IPS-NIHi7 (cell line): ENCODE measurements at regions not wholly inside any gene's neighbourhood (a gene's known extent, or its start where the extent isn't known, plus 50 kb on each side); places are given as distances from the start of the nearest gene placed in this dataset.
A peak's percentile ranks its signal among the peaks of the same experiment; 100 is the strongest.

ENCODE experiments used
- DNase-seq: peaks from one replicate; pipeline ENCODE4 v3.0.0; 2012; ENCODE audit warnings: mixed read lengths; ENCODE audit errors: extremely low spot score

DNA sequence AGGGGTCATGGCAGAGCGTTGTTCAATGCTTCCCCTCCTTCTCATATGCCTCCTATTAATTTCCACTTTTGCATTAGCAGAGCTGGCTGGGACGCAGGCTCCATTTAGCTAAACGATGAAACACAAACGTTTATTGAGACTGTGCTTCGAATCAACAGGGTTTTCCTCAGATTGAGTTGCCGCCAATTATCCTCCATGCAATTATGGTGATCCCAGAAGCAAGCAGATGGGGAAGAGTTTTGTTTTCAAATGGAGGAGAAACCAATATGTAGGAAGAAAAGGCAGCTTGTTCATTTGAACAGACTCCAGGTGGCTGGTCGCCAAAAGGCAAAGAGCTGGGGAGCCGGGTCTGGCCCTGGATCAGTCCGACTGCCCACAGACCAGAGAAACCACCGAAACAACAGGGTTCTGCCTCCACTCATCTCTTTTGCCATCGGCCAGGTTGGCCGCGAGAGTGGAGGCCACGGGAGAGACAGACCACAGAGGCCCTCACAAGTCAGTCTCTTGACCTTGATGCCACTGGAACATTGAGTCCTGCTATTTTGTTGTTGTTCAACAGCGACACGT lies 184.8 kb downstream of the GBA3 start:
- no peak for DNase-seq

DNA sequence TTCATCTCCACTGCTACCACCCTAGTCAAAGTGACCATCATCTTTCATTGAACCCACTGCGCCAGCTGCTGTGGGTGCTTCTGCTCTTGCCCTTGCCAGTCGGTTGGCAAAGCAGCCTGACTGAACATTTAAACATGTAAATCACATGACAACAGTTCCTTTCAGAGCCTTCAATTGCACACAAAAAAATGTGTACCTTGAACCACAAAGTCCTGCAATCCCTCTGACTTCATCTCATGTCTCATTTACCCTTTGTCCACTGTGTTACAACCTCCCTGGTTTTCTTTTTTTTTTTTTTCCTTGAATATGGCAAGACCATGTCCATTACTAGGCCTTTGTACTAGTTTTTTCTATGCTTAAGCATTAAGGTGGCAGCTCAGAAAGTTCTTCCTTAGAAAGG lies 183.5 kb downstream of the GBA3 start:
- DNase-seq = no peak

GRCh38 chr4:22875587-22876257 lies 183.0 kb downstream of the GBA3 start:
- no peak for DNase-seq

DNA sequence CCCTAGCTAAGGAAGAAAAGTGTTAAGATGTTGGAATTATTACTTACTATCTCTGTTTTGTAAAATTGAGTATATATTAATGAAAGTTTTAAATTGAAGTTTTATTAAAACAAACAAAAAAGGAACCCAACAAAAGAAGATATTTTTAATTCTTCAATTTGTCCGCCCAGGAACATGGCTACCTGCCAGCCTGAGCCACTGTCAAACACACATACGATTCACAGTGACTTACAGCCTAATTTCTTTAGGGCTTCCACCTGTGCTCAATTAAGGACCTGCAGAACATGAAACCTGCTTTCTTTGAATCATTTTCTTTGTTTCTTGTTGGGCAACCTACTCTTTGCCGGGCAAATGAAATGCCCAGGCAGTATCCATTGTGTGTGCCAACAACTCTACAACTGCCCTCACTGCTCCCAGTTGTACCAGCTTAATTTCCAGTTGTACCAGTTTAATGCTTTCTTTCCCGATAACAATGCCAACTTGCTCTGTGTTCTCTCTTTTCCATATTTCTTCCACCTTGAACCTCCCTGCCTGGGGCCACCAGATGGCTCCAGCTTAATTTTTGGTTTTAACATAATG lies 181.7 kb downstream of the GBA3 start:
- no peak for DNase-seq

DNA sequence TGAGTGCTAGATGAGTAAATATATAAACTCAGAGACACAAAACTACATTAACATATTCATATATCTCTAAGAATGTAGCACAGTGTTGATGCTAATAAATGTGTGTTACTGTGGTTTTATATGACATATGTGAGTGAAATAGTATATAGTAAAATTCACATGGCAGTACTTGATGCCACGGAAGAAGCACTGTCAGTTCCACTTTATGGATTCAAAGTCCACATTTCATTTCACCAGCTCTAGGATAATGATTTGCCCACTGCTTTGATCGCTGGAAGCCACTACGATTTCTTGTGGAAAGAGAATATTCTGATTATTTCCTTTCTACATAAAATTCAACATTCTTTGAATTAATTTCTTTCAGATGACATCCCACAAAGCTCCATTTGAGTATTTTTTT lies 181.2 kb downstream of the GBA3 start:
- DNase-seq = no peak

GRCh38 chr4:22870847-22871449 lies 178.2 kb downstream of the GBA3 start:
- DNase-seq = no peak

DNA sequence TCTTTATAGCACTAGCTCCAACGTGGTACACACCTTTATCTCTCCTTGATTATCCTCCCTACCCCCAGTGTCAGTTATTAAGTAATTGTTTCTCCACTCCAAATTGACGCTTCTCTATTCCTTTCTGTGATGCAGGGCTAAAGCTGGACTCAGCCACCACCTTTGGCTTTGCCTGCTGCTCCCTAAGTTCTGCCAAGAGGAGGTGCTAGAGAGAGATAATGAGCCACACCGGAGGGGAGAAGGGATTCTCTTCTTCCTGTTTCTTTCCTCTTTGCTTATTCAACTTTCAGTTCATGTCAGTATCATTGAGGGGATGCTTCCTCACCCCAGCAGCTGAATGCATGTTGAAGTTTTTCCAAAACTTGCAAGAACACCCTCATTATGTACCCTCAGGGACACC lies 176.5 kb downstream of the GBA3 start:
- DNase-seq = peak; percentile 60
